RKO (cell line): ENCODE measurements at regions not wholly inside any gene's neighbourhood (a gene's known extent, or its start where the extent isn't known, plus 50 kb on each side); places are given as distances from the start of the nearest gene placed in this dataset.

Experiments used
- DNase-seq: peaks from one replicate; pipeline ENCODE4 v3.0.0-alpha.2; 2016; ENCODE audit warnings: low spot score

- DNase-seq = peak; percentile 19
Measured at GRCh38 chr5:171580502-171581265, 161.2 kb downstream of the FGF18 start.

GRCh38 chr5:171581781-171582180, 162.3 kb downstream of the FGF18 start:
- no peak for DNase-seq

GRCh38 chr5:171582849-171583248, 163.4 kb downstream of the FGF18 start:
- DNase-seq = no peak

- no peak for DNase-seq
Measured at GRCh38 chr5:171585981-171586380, 166.5 kb downstream of the FGF18 start.

GRCh38 chr5:171586436-171586835, 167.0 kb downstream of the FGF18 start:
- DNase-seq = no peak

- DNase-seq = no peak
Measured at GRCh38 chr5:171588046-171588445, 168.6 kb downstream of the FGF18 start.

- no peak for DNase-seq
Measured at GRCh38 chr5:171588790-171589189, 169.3 kb downstream of the FGF18 start.

GRCh38 chr5:171589461-171589860, 170.0 kb downstream of the FGF18 start:
- no peak for DNase-seq

GRCh38 chr5:171592076-171592475, 172.6 kb downstream of the FGF18 start:
- DNase-seq = no peak

- no peak for DNase-seq
Measured at GRCh38 chr5:171592736-171593135, 173.3 kb downstream of the FGF18 start.

GRCh38 chr5:171593401-171593800, 174.0 kb downstream of the FGF18 start:
- no peak for DNase-seq

- peak; percentile 7 for DNase-seq
Measured at GRCh38 chr5:171593976-171594375, 174.5 kb downstream of the FGF18 start.

- DNase-seq = no peak
Measured at GRCh38 chr5:171595401-171595800, 176.0 kb downstream of the FGF18 start.

- peak; percentile 71 for DNase-seq
Measured at GRCh38 chr5:171595801-171596231, 176.4 kb downstream of the FGF18 start.

GRCh38 chr5:171596391-171596878, 177.0 kb downstream of the FGF18 start:
- no peak for DNase-seq

GRCh38 chr5:171597946-171598640, 178.6 kb downstream of the FGF18 start:
- DNase-seq = no peak

- no peak for DNase-seq
Measured at GRCh38 chr5:171598641-171599152, 179.2 kb downstream of the FGF18 start.

- no peak for DNase-seq
Measured at GRCh38 chr5:171599411-171599810, 180.0 kb downstream of the FGF18 start.

GRCh38 chr5:171599957-171600612, 180.6 kb downstream of the FGF18 start:
- no peak for DNase-seq

GRCh38 chr5:171600741-171601265, 181.4 kb downstream of the FGF18 start:
- DNase-seq = no peak

- no peak for DNase-seq
Measured at GRCh38 chr5:171601266-171601881, 181.9 kb downstream of the FGF18 start.

- DNase-seq = no peak
Measured at GRCh38 chr5:171603591-171603990, 182.0 kb upstream of the SMIM23 start.
